Liver (tissue), 8 donors: ENCODE measurements at regions not wholly inside any gene's neighbourhood (a gene's known extent, or its start where the extent isn't known, plus 50 kb on each side); places are given as distances from the start of the nearest gene placed in this dataset.

Source experiments
- DNase-seq: peaks from one replicate; pipeline ENCODE4 v3.0.0-alpha.2; 2017; ENCODE audit warnings: low spot score
- H3K27ac ChIP-seq, 2 donors: one replicate each; pipeline ENCODE4 v1.7.0; 2013; ENCODE audit warnings: inconsistent platforms in 2 of 2, low read length in 2 of 2, control low read depth in 1 of 2, low read depth in 1 of 2, mild to moderate bottlenecking in 1 of 2
- H3K27me3 ChIP-seq, 4 donors: one replicate each; pipeline versions ENCODE4 v1.6.1 to v1.7.0; 2013; ENCODE audit warnings: low read length in 3 of 4, inconsistent platforms in 1 of 4, mild to moderate bottlenecking in 1 of 4, moderate library complexity in 1 of 4; ENCODE audit not compliant: control insufficient read depth in 4 of 4, insufficient read depth in 4 of 4
- H3K36me3 ChIP-seq, 4 donors: one replicate each; pipeline versions ENCODE4 v1.6.1 to v1.7.0; 2013; ENCODE audit warnings: low read length in 3 of 4, mild to moderate bottlenecking in 3 of 4, low read depth in 1 of 4, moderate library complexity in 1 of 4; ENCODE audit not compliant: control insufficient read depth in 4 of 4, insufficient read depth in 3 of 4
- H3K4me1 ChIP-seq, 4 donors: one replicate each; pipeline versions ENCODE4 v1.6.1 to v1.7.0; 2013; ENCODE audit warnings: low read length in 3 of 4, mild to moderate bottlenecking in 3 of 4, moderate library complexity in 1 of 4; ENCODE audit not compliant: control insufficient read depth in 4 of 4, insufficient read depth in 4 of 4
- H3K4me3 ChIP-seq, 3 donors: one replicate each; pipeline versions ENCODE4 v1.6.1 to v1.7.0; 2013; ENCODE audit warnings: low read length in 3 of 3, control low read depth in 1 of 3, low read depth in 1 of 3, mild to moderate bottlenecking in 1 of 3
- H3K9ac ChIP-seq, 2 donors: one replicate each; pipeline ENCODE4 v1.7.0; 2013; ENCODE audit warnings: low read length in 2 of 2, mild to moderate bottlenecking in 2 of 2, moderate library complexity in 2 of 2, control low read depth in 1 of 2, low read depth in 1 of 2
- H3K9me3 ChIP-seq, 4 donors: one replicate each; pipeline versions ENCODE4 v1.6.1 to v1.7.0; 2013; ENCODE audit warnings: low read length in 3 of 4; ENCODE audit not compliant: control insufficient read depth in 4 of 4
- ATF3 ChIP-seq: IDR thresholded peaks from 2 replicates; pipeline ENCODE4 v1.6.1; 2016; ENCODE audit warnings: antibody characterized with exemption
- CTCF ChIP-seq: fragments of 150-350 bp; IDR thresholded peaks from 2 replicates; pipeline ENCODE4 v1.5.1; 2017; ENCODE audit warnings: improper control_type of control experiment, low read depth, low read length; ENCODE audit not compliant: missing input control
- EGR1 ChIP-seq, 2 donors: IDR thresholded peaks; 2 replicates each; pipeline ENCODE4 v1.6.1; 2016 to 2018; ENCODE audit warnings: antibody characterized with exemption in 2 of 2, low read depth in 2 of 2
- FOXA1 ChIP-seq: IDR thresholded peaks from 2 replicates; pipeline ENCODE4 v1.6.1; 2016; ENCODE audit warnings: antibody characterized with exemption
- GABPA ChIP-seq, 2 donors: IDR thresholded peaks in 1 of 2; conservative IDR thresholded peaks in 1 of 2; 2 replicates each; pipeline ENCODE4 v1.6.1; 2016; ENCODE audit warnings: antibody characterized with exemption in 2 of 2, mild to moderate bottlenecking in 1 of 2, moderate library complexity in 1 of 2
- HNF4A ChIP-seq, 2 donors: conservative IDR thresholded peaks; 2 replicates each; pipeline ENCODE4 v1.6.1; 2016; ENCODE audit warnings: antibody characterized with exemption in 2 of 2, mild to moderate bottlenecking in 2 of 2
- HNF4G ChIP-seq: IDR thresholded peaks from 2 replicates; pipeline ENCODE4 v1.6.1; 2016; ENCODE audit warnings: antibody characterized with exemption
- JUND ChIP-seq, 2 donors: IDR thresholded peaks; 2 replicates each; pipeline ENCODE4 v1.6.1; 2016; ENCODE audit warnings: antibody characterized with exemption in 2 of 2
- MAX ChIP-seq: IDR thresholded peaks from 2 replicates; pipeline ENCODE4 v1.6.1; 2016; ENCODE audit warnings: antibody characterized with exemption
- RAD21 ChIP-seq, 2 donors: IDR thresholded peaks; 2 replicates each; pipeline ENCODE4 v1.6.1; 2016; ENCODE audit warnings: antibody characterized with exemption in 2 of 2, mild to moderate bottlenecking in 2 of 2
- RXRA ChIP-seq, 2 donors: IDR thresholded peaks; 2 replicates each; pipeline ENCODE4 v1.6.1; 2017 to 2018; ENCODE audit warnings: antibody characterized with exemption in 2 of 2, mild to moderate bottlenecking in 1 of 2
- SP1 ChIP-seq: IDR thresholded peaks from 2 replicates; pipeline ENCODE4 v1.6.1; 2018; ENCODE audit warnings: antibody characterized with exemption, mild to moderate bottlenecking
- TAF1 ChIP-seq: conservative IDR thresholded peaks from 2 replicates; pipeline ENCODE4 v1.6.1; 2016; ENCODE audit warnings: antibody characterized with exemption, mild to moderate bottlenecking
- YY1 ChIP-seq: IDR thresholded peaks from 2 replicates; pipeline ENCODE4 v1.6.1; 2016; ENCODE audit warnings: antibody characterized with exemption, mild to moderate bottlenecking
- ZBTB33 ChIP-seq: IDR thresholded peaks from 2 replicates; pipeline ENCODE4 v1.6.1; 2016; ENCODE audit warnings: antibody characterized with exemption
- WGBS: extraction: QIAGEN DNeasy Blood & Tissue Kit; methylation state at CpG from one replicate; pipeline ENCODE4 v1.1.7; 2013; 5-methylcytosine and 5-hydroxymethylcytosine counted together
- donor health status: healthy.
- donor health status: healthy.
- donor health status: healthy.
- donor health status: healthy.
- donor health status: healthy.

GRCh38 chr21:19853709-19854575 is 1144.3 kb upstream of the NCAM2 start:
- Histone ChIP-seq H3K9ac (no peak overlapping the region), H3K9me3 (no peaks in the 10 kb centered on the region), H3K4me3 (no peak overlapping the region), H3K4me1 (no peaks in the 10 kb centered on the region), H3K36me3 (no peaks in the 10 kb centered on the region), H3K27me3 (no peaks in the 10 kb centered on the region), H3K27ac (no peak overlapping the region)
- WGBS = 72% methylated on average over 22 of the region's 22 CpGs
- DNase-seq = no peak
- no peak for TF ChIP-seq TAF1
- TF ChIP-seq YY1 = no peak
- no peak for TF ChIP-seq GABPA (IDR thresholded peaks at IDR 0.05 in 1 of 2, conservative IDR thresholded peaks at IDR 0.05 in 1 of 2)
- no peak for TF ChIP-seq FOXA1
- no peak for TF ChIP-seq JUND (IDR thresholded peaks at IDR 0.05)
- no peak for TF ChIP-seq ZBTB33
- no peak for TF ChIP-seq MAX
- no peak for TF ChIP-seq ATF3
- TF ChIP-seq HNF4G = no peak
- no peak for TF ChIP-seq CTCF

GRCh38 chr21:19855522-19855921 is 1142.7 kb upstream of the NCAM2 start:
- no peaks in the 10 kb centered on the region for H3K9me3 ChIP-seq
- DNase-seq = no peak
- H3K4me3 ChIP-seq = no peak overlapping the region
- 77% methylated on average over 3 of the region's 3 CpGs for WGBS
- no peaks in the 10 kb centered on the region for H3K27me3 ChIP-seq
- no peaks in the 10 kb centered on the region for H3K4me1 ChIP-seq
- no peak overlapping the region for H3K27ac ChIP-seq
- H3K36me3 ChIP-seq = no peaks in the 10 kb centered on the region
- no peak overlapping the region for H3K9ac ChIP-seq
- no peak for TF ChIP-seq RXRA (IDR thresholded peaks at IDR 0.05)
- no peak for TF ChIP-seq HNF4G
- no peak for TF ChIP-seq EGR1 (IDR thresholded peaks at IDR 0.05; ENCODE audit: low read depth in 2 of 2)

GRCh38 chr21:19864476-19864875 is 1133.7 kb upstream of the NCAM2 start:
- no peaks in the 10 kb centered on the region for H3K27me3 ChIP-seq
- H3K36me3 ChIP-seq = no peaks in the 10 kb centered on the region
- no peak overlapping the region for H3K4me3 ChIP-seq
- 35% methylated on average over 2 of the region's 2 CpGs for WGBS
- H3K27ac ChIP-seq = no peak overlapping the region
- H3K9me3 ChIP-seq = no peaks in the 10 kb centered on the region
- no peaks in the 10 kb centered on the region for H3K4me1 ChIP-seq
- DNase-seq = no peak
- TF ChIP-seq MAX = no peak
- no peak for TF ChIP-seq SP1
- no peak for TF ChIP-seq YY1
- TF ChIP-seq JUND (IDR thresholded peaks at IDR 0.05) = no peak
- no peak for TF ChIP-seq EGR1 (IDR thresholded peaks at IDR 0.05; ENCODE audit: low read depth in 2 of 2)
- TF ChIP-seq RXRA (IDR thresholded peaks at IDR 0.05) = no peak
- TF ChIP-seq TAF1 = no peak
- TF ChIP-seq RAD21 (IDR thresholded peaks at IDR 0.05) = no peak
- TF ChIP-seq HNF4A (conservative IDR thresholded peaks at IDR 0.05) = no peak
- no peak for TF ChIP-seq ATF3
- TF ChIP-seq CTCF = no peak
- H3K9ac ChIP-seq = no peak overlapping the region
